HG03354 (cell line): ENCODE measurements at regions not wholly inside any gene's neighbourhood (a gene's known extent, or its start where the extent isn't known, plus 50 kb on each side); places are given as distances from the start of the nearest gene placed in this dataset.

Source experiments
- ATAC-seq: cut with Tn5 transposase; IDR thresholded peaks from one replicate; pipeline ENCODE4 v1.9.1; 2021; ENCODE audit warnings: mild to moderate bottlenecking; ENCODE audit not compliant: unreplicated experiment, poor library complexity, severe bottlenecking

DNA sequence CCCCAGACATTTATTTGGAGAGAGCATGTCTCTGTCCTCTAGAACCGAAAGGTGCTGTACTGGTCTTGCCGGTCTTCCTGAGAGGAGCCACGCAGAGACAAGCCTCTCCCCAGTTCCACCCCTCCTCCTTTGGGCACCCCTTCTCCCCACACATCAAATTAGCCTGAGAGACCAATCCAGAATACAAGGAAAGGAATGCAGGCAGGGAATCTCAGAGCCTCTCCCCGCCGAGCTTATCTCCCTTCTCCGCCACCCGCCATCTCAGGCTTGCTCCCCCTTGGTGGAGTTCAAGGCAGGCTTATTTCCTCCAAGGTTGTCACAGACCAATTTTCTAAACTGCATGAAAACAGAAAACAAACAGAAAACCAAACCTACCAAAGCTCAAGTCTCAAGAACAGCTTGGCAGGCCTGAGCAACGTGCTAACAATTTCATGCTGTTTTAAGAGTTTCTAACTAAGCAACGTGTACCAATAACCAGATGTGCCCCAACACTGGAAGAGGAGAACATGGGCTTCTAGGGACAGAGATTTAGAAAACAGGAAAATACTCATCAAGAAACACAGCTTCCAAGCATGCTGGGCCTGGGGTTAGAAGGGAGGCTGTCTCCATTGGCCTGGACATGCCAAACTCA is 124.5 kb upstream of the PKDCC start:
- ATAC-seq = no peak

- no peak for ATAC-seq
These were observed 123.8 kb upstream of the PKDCC start for GRCh38 chr2:41924024-41924423.

- no peak for ATAC-seq
These were observed 123.0 kb upstream of the PKDCC start for GRCh38 chr2:41924709-41925408.

- no peak for ATAC-seq
These were observed 122.1 kb upstream of the PKDCC start for GRCh38 chr2:41925712-41926111.

DNA sequence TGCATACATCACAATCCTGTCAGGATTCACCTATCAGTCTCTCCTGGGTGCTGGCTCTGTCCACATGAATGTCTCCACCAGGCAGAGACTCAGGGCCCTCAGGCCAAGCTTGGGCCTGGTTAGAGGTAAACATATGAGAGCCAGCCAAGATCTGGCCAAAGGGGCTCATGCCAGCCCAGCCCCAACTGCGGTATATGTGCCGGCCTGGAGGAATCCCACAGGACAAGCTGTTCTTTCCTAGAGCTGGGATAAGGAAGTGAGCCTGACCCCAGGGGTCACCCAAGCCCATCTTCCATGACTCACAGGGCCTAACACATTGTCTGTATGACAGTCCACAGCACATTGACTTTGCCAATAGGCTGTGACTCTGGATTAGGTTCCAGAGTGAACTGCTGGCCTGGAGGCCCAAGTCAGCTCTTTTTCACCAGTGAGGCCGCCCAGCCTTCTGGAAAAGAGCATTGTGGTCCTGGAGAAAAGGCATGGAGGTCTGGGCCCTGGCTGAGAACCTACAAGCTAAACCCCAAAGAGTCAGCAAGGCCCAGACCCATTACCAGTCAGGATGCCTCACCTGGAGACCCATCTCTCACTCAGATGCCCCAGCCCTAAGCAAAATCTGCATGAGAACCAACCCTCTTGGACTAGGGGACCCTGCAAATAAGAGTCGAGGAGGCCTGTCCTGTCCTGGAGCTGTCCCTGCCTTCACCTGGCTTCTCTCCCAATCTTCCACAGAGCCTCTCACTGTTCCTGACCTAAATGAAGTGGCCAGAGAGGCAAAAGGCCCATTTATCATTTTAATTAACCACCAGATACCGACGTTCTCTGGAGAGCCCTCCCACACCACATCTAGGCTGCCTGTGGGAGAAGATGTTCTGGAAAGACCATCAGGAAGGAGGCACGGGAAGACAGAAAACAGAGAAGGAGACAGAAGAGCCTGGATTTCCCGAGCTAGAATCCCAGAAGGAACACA is 120.9 kb upstream of the PKDCC start:
- ATAC-seq = no peak

DNA sequence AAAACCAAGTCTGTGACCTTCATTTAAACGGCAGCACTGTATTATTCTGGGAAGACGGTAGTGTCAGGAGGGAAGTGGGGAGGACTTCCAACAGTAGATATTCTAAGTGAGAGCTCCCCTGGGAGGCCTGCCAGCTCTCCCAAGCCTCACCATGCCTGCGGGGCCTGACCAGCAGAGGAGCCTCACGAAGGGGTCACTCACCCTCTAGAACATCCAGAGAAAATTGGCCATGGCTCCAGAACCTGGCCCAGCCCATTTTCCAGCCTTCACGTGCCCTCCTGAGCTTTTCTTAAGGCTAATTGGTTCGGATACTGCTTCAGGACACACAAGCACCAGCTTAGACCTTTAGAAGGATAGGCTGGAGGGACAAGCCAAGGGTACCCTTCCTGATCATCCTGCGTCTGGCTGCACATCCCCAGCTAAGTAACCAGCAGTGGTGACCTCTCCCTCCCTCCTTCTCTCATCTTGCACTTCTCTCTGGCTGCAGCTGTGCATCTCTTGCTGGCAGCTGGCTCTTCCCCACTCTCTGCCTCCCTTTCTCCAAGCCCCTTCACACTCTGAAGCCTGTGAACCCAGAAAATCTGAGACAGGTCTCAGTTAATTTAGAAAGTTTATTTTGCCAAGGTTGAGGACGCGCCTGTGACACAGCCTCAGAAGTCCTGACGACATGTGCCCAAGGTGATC is 120.1 kb upstream of the PKDCC start:
- no peak for ATAC-seq

DNA sequence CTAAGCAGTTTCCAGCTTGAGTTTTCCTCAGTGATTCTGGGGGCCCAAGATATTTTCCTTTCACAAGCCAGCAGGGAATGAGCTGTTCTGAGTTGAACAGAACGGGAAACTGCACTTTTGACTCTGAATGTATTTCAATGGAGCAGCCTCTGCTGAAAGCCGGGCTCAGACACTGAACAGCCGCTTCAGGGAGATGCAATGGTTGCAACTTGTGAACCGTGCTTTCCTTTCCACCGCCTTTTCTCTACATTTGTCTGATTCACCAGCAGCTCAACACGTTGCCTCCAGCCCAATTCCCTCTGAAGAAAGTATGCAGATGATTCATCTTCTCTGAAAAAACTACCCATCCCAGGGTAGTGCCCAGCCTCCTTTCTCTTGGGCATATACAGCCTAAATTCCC is 119.3 kb upstream of the PKDCC start:
- ATAC-seq = no peak

DNA sequence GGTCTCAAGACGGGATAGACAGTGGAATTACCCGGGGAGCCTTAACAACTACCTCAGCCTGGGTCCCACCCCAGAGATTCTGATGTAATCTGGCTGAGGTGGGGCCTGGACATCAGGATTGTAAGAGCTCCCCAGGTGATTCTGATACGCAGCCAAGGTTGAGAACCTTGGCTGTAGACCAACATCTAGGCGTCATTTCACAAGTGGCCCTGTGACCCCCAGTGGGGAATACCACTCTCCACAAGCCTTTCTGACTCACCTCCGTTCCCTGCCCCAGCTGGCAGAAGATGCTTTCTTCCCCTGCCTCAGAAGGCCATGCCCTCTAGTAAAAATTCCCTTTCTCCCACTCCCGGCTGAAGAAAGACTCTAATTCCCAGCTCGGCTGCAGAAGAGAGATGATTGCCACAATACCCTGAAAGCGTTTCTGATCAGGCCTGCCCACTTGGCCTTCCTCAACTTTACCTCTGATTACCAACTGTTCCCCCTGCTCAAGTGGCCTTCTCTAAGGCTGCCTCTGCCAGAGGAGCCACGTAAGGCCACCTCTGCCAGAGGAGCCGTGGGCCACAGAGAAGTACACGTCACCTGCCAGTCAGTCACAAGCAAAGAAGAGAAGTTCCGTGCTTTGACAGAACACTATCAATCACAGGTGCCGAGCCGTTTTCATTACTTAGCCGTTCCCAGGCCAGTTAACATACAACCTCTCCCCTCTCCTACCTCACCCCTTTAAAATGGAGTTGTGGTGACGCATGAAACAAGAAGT is 116.8 kb upstream of the PKDCC start:
- no peak for ATAC-seq

DNA sequence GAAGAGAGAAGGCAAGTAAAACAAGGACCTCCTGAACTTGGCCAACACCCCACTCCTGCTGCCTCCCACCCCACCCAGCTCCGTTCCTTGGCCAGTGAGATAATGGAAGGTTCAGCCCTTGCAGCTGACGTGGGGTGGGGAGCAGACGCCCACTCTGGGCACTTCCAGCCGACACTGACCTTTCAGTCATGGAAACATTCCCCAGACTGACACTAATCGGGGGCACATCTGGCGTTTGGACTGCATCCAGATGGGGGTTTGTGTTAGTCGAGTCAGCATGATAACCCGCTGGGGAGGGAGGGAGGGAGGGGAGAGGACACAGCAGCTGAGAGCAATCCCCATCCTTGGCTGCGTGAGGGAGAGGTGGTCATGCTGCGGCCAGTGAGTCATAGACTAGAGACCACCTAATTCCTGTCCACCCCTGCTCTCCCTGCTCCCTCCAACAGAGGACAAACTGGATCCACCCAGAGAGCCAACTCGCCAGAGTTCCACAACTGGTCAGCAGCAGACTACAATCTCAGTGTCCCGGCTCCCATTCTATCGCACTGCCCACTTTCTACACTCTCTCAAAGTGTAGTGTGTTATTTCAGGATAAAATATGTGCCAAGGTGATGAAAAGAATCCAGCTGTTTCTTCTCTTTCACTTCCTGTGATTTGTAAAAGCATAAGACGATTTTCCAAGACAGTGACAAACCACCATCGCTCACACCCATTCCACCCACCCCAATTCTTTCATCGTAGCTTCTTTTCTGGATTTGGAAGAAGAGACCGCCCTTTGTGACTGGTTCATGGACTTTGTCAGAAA is 115.4 kb upstream of the PKDCC start:
- ATAC-seq = no peak

DNA sequence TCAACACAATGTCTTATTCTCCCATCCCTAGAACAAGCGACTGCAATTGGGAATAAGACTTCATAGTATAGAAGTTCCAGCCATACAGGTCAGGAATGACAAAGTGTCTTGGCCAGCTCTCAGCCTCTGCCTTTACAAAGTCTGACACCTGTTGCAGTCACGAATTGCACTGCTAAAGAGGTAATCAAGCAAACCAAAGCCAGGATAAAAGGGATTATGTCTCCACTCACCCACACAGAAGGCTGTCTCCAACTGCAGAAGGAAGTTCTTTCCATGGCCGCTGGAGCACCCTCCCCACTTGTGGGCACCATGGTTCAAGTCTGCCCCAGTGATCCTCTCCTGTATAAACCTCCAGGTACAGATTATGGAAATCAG is 114.8 kb upstream of the PKDCC start:
- ATAC-seq = no peak

DNA sequence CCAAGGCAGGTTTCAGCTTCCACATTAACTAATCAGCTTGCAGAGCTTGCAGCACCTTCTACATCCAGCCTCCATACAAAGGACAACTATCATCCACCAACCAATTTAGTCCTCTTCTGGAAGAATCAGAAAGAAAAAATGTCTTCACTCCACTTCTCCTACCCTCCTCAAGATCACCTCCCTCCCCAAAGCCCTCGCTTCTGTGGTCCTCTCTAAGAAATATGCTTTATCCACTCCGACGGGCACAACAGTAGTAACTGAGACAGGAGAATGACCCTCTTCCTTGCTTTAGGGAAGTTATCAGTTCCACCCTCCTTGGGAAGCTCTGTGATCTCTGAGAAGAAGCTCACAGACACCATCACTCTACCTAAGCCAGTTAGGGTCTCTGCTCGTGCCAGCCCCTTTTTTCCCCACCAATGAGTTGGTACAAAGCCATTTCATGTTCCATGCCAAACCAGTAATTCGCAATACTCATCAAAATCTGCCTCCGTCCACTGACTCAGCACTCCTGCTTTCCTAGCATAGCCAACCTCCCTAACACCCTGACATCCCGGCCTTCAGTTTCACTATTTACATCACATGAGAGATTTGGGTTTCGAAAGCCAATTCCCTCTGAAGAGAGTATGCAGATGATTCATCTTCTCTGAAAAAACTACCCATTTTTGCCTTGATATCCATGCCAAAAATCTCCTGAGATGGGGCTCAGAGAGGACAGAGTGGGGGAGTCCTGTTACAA is 114.1 kb upstream of the PKDCC start:
- no peak for ATAC-seq

DNA sequence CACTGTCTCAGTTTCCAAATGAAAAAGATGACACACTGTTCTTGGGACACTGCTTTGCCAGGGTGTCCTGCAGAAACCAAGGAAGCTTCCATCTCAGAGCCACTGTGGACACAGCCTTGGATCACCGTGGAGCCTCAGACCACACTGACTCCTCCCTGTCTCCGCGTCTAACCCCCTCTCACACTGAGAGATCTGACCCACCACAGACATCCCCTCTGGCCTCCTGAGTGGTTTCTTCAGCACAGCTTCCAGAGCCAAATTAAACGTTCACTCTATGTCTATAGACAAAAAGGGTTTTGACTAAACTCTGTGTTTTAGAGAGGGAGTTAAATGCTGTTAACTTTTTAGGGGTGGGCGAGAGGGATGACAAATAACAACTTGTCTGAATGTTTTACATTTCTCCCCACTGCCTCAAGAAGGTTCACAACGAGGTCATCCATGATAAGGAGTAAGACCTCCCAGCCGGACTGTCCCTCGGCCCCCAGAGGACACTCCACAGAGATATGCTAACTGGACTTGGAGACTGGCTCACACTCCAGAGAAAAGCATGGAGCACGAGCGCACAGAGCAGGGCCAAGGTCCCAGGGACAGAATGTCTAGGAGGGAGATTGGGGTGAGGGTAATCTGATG is 113.4 kb upstream of the PKDCC start:
- no peak for ATAC-seq

- ATAC-seq = no peak
These were observed 112.8 kb upstream of the PKDCC start for GRCh38 chr2:41935002-41935401.

DNA sequence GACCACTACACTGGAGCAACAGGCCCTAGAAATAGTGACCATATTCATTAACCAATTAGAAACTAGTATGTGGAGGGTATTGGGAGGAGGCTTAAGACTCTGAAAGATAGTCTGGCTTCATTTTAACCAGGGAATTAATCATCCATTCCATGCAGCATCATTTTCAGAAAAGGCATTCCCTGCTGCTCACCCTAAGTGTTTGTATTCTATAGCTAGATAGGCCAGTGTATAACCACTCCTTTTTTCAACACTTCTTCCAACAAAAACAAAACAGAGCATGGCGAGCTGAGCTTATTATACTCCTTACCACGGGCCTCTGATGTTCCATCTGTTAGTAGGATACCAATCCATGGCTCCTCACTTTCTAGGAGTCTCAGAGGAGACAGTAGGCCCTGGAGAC is 112.0 kb upstream of the PKDCC start:
- ATAC-seq = no peak

- no peak for ATAC-seq
These were observed 110.9 kb upstream of the PKDCC start for GRCh38 chr2:41936771-41937463.

DNA sequence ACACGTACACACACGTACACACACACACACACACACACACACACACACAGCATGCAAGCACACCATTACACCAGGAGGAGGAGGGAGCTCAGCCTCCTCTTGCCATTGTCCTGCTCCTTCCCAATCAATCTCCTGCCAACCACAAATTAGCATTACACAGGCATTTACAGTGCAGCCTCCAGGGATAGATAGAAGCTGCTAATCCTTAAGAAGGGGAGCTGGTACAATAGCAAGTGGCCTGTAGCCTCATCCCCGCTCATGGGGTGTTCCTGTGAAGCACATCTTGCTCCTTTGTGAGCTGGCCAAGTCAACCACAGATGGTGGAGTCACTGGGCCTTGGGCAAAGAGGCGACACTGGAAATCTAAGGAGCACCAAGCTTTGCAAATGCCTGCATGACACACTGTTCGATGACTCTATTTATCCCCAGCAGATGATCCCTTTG is 110.3 kb upstream of the PKDCC start:
- ATAC-seq = no peak
